HL-60 (cell line): ENCODE measurements at regions not wholly inside any gene's neighbourhood (a gene's known extent, or its start where the extent isn't known, plus 50 kb on each side); places are given as distances from the start of the nearest gene placed in this dataset.

ENCODE experiments used
- POLR2AphosphoS5 ChIP-seq: IDR thresholded peaks from 2 replicates; pipeline ENCODE4 v1.6.1; 2012; ENCODE audit warnings: low read depth
- TF ChIP-seq, protein P1 (sequence below): IDR thresholded peaks from one replicate; pipeline ENCODE4 v1.5.1; 2011; ENCODE audit warnings: low read length, control low read depth, inconsistent platforms; ENCODE audit not compliant: insufficient read depth

DNA sequence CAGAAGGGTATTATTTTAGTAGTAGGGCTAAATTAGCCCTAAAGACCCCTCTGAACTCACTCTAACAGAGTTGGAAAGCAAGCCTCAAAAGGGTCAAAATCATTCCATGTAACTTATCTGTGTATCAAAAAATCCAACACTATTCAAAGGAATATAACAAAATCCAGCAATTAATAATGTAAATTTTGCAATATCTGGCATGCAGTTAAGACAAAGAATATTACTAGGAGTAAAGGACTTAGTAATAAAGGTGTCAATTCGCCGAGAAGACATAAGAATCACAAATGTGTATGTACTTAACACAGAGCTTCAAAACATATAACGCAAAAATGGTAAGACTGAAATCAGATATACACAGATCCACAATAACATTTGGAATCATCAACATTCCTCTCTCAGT is 71.2 kb upstream of the PFN2 start:
- TF ChIP-seq, protein P1, sequence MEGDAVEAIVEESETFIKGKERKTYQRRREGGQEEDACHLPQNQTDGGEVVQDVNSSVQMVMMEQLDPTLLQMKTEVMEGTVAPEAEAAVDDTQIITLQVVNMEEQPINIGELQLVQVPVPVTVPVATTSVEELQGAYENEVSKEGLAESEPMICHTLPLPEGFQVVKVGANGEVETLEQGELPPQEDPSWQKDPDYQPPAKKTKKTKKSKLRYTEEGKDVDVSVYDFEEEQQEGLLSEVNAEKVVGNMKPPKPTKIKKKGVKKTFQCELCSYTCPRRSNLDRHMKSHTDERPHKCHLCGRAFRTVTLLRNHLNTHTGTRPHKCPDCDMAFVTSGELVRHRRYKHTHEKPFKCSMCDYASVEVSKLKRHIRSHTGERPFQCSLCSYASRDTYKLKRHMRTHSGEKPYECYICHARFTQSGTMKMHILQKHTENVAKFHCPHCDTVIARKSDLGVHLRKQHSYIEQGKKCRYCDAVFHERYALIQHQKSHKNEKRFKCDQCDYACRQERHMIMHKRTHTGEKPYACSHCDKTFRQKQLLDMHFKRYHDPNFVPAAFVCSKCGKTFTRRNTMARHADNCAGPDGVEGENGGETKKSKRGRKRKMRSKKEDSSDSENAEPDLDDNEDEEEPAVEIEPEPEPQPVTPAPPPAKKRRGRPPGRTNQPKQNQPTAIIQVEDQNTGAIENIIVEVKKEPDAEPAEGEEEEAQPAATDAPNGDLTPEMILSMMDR: no peak
- no peak for TF ChIP-seq POLR2AphosphoS5
